NCI-H2081 (cell line): ENCODE measurements at regions not wholly inside any gene's neighbourhood (a gene's known extent, or its start where the extent isn't known, plus 50 kb on each side); places are given as distances from the start of the nearest gene placed in this dataset.

Experiments
- DNase-seq, 2 experiments: peaks; one replicate each; lab custom pipeline; 2025; lab: John Stamatoyannopoulos, UW

- DNase-seq = no peak
Measured at GRCh38 chr3:68057637-68058320, 403.4 kb upstream of the SUCLG2 start.

GRCh38 chr3:68056556-68056955 lies 402.1 kb upstream of the SUCLG2 start:
- no peak for DNase-seq

- DNase-seq = no peak
Measured at GRCh38 chr3:68055215-68055614, 400.8 kb upstream of the SUCLG2 start.

- DNase-seq = no peak
Measured at GRCh38 chr3:68049776-68050175, 395.4 kb upstream of the SUCLG2 start.

DNA sequence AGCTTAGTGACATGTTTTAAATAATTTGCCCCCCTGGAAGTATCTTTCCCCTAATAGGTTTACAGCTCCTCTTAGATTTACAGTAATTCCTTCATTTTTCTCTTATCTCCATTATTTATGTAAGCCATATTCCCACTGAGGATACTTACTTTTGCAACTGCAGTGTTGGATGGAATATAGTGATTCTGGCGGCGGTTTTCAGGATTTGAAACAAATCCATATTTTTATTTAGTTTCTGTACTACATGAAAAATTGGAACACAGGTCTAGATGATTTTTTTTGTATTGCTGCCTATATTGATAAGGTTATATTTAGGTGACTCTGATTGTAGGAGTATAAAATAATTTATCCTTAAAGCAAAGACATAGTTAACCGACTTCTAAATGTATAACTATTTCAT lies 391.6 kb upstream of the SUCLG2 start:
- DNase-seq = no peak

GRCh38 chr3:68033867-68034266 lies 379.5 kb upstream of the SUCLG2 start:
- DNase-seq = no peak

GRCh38 chr3:68032209-68032608 lies 377.8 kb upstream of the SUCLG2 start:
- no peak for DNase-seq

GRCh38 chr3:68025189-68025588 lies 370.8 kb upstream of the SUCLG2 start:
- no peak for DNase-seq

DNA sequence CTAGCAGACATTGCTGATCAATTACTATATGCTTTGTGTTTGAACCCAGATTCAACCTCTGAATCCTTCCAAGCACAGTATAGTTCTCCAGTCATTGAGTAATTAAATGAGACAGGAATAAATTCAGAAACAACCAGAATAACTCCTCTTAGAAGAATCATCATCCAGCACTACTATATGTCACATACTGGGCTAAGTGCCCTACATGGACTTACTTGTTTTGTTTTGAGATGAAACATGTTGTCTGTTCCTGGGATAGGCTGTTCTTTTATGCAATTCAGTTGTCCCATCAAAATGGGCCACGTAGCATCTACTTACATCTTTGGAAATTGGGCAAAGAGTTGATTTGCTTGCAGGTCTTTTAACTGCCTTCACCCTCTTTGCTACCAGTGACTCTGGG lies 365.5 kb upstream of the SUCLG2 start:
- no peak for DNase-seq

GRCh38 chr3:68018275-68018674 lies 363.9 kb upstream of the SUCLG2 start:
- DNase-seq = no peak

- no peak for DNase-seq
Measured at GRCh38 chr3:68017069-68017468, 362.7 kb upstream of the SUCLG2 start.

- DNase-seq = peak in 1 of 2 experiments; percentile 49
Measured at GRCh38 chr3:68009900-68010299, 355.5 kb upstream of the SUCLG2 start.

DNA sequence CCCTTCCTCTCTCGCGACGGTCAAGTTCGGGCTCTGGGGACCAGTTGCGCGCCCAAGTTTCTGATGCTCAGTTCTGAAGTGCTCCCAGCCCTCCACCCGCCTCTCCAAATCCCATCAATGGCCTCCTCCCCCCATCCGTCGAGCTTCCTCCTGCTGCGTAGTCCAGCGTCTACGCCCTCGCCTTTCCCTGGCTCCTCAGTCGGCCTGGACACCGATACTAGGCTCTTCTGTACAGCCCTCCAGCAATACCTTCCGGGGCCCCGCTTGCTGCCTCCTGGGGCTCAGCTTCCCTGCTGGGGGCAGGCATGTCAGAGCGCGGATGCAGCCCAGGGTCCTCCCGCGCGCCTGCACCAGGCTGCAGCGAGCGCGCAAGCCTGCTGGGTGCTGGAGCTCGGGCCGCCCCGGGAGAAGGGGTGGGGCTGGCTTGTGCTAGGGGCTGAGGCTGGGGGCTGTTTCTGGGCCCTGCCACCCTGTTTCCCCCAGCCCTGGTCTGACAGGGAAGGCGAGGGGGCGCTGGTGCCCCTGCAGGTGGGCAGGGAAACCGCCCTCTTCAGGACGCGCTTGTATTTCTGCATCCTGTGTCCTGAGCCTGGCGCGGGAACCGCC lies 353.3 kb upstream of the SUCLG2 start:
- DNase-seq = peak; percentile 62 to 92

GRCh38 chr3:68006646-68007045 lies 352.2 kb upstream of the SUCLG2 start:
- peak in 1 of 2 experiments; percentile 14 for DNase-seq

GRCh38 chr3:68004091-68004490 lies 349.7 kb upstream of the SUCLG2 start:
- peak in 1 of 2 experiments; percentile 66 for DNase-seq

DNA sequence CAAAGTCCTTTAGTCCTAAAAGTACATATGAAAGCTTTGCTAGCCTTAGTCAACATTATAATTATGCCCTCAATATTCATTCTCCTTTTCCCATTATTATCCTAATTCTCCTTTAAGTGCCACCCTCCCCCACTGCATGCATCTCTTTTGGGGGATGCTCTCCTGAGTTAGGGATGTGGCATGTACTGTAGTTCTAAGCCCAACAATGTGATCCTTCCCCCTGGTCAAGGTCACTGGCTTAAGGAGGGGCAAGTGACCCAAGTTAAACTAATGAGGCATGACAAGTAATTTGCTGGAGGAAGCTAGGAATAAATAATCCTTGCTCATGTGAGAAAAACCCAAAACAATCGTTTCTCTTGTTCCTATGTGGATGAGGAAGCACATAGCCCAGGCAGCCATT lies 343.9 kb upstream of the SUCLG2 start:
- DNase-seq = no peak

GRCh38 chr3:67995206-67995605 lies 340.8 kb upstream of the SUCLG2 start:
- DNase-seq = no peak

DNA sequence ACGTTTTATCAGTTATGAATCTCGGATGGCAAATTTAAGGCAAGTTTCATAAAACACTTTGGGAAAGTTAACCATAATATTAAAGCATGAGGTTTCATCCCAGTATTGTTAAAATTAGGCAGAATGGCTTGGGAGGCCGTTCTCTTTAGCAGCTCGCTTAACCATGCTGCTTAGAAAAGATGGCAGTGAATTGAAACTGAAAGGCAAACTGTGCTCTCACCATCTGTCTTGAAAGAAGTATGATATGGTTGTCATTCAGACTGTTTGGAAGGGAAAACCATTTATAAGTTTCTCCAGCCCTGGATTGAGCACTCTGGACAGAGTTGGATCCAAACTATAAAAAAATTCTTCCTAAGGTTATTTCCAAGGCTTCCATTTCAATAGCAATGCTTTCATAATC lies 332.3 kb upstream of the SUCLG2 start:
- DNase-seq = no peak

- peak in 1 of 2 experiments; percentile 2 for DNase-seq
Measured at GRCh38 chr3:67983166-67983565, 328.8 kb upstream of the SUCLG2 start.

DNA sequence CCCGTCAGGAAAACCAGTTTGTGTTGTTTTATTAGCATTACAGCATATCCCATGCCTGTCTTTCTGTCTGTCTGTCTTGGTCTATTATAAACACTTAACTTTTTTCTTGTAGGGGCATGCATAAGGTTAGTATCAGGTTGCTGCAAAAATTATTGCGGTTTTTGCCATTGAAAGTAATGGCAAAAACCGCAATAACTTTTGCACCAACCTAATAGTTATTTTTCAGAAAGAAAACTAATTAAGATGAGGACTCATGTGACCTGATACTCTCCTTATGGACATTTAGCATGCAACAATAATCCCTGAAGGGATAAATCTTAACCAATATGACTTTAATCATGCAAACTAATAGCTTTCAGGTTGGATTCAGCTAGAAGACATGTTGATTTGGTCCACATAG lies 326.7 kb upstream of the SUCLG2 start:
- DNase-seq = no peak

- DNase-seq = no peak
Measured at GRCh38 chr3:67979342-67979741, 324.9 kb upstream of the SUCLG2 start.

GRCh38 chr3:67977762-67978161 lies 323.4 kb upstream of the SUCLG2 start:
- DNase-seq = no peak

DNA sequence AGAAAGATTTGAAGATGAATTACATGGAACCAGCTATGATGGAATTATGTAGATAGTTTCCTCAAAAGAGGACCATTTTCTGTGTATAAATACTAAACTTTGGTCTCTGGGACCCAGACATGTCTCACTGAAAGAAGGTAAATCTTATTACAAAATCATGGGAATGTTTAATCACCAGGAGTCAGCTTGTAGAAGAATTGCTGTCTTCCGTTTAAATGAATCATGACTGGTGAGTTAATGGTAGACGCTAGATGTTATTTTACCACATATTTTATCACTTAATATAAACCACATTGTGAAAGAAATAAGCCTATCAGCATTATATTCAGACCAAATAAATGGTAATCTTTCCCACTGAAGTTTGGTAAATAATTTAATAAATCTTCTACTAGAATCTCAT lies 322.3 kb upstream of the SUCLG2 start:
- no peak for DNase-seq

- no peak for DNase-seq
Measured at GRCh38 chr3:67964596-67964995, 310.2 kb upstream of the SUCLG2 start.
